Transverse colon (tissue), 4 donors: ENCODE measurements at regions not wholly inside any gene's neighbourhood (a gene's known extent, or its start where the extent isn't known, plus 50 kb on each side); places are given as distances from the start of the nearest gene placed in this dataset.

ENCODE experiments used
- DNase-seq: peaks from one replicate; pipeline ENCODE4 v3.0.0-alpha.2; 2019
- H3K27ac ChIP-seq, 4 donors: fragments of 200-600 bp; sonication (generic); 2 replicates each; pipeline ENCODE4 v1.5.1; 2016 to 2018; ENCODE audit warnings: inconsistent platforms in 4 of 4
- H3K27me3 ChIP-seq: fragments of 200-600 bp; sonication (generic); 2 replicates; pipeline ENCODE4 v1.5.1; 2017; ENCODE audit warnings: inconsistent platforms
- H3K36me3 ChIP-seq, 4 donors: fragments of 200-600 bp; sonication (generic); 2 replicates each; pipeline ENCODE4 v1.5.1; 2017 to 2019; ENCODE audit warnings: inconsistent platforms in 4 of 4
- H3K4me1 ChIP-seq, 4 donors: fragments of 200-600 bp; sonication (generic); 2 replicates each; pipeline ENCODE4 v1.5.1; 2017 to 2020; ENCODE audit warnings: inconsistent platforms in 4 of 4
- H3K4me3 ChIP-seq, 4 donors: fragments of 200-600 bp; sonication (generic); 1 replicate in 1 of 4; 2 replicates in 3 of 4; pipeline versions ENCODE4 v1.5.1 to v1.6.1; 2017 to 2019; ENCODE audit warnings: inconsistent platforms in 4 of 4
- H3K9me3 ChIP-seq, 2 donors: fragments of 200-600 bp; sonication (generic); 2 replicates each; pipeline ENCODE4 v1.5.1; 2017 to 2019; ENCODE audit warnings: inconsistent platforms in 2 of 2
- EP300 ChIP-seq: sonication (generic); formaldehyde crosslinking; IDR thresholded peaks from one replicate; pipeline ENCODE4 v1.6.1; 2017; ENCODE audit warnings: antibody characterized with exemption, low read depth
- POLR2A ChIP-seq: fragments of 450-650 bp; IDR thresholded peaks from one replicate; pipeline ENCODE4 v1.6.1; 2016; ENCODE audit warnings: antibody characterized with exemption, mild to moderate bottlenecking, moderate library complexity
- POLR2AphosphoS5 ChIP-seq, 3 donors: sonication (generic); formaldehyde crosslinking; IDR thresholded peaks; one replicate each; pipeline ENCODE4 v1.6.1; 2016; ENCODE audit warnings: antibody characterized with exemption in 3 of 3
- WGBS, 2 donors: methylation state at CpG; one replicate each; pipeline ENCODE4 v1.1.5; 2018; ENCODE audit warnings: low coverage in 1 of 2; 5-methylcytosine and 5-hydroxymethylcytosine counted together
- in situ Hi-C, 4 donors: fragments of 200-750 bp; cut with MboI; loops; one replicate each; pipeline versions ENCODE4 v1.15.0 to v1.15.1; 2017; ENCODE audit warnings: low sequenced_read_pairs in 3 of 4, low pct_ligation_motif_present in 1 of 4, low pct_unique_long_range_greater_than_20kb in 1 of 4
- intact Hi-C: fragments of 100-400 bp; cut with DNase I; formaldehyde crosslinking; loops from one replicate; pipeline ENCODE4 v1.15.1; 2023; ENCODE audit warnings: low total_unique reads
- TF ChIP-seq, protein P1 (sequence below), 5 experiments: fragments of 200-600 bp in 3 of 5; fragments of 450-650 bp in 2 of 5; sonication (generic) in 3 of 5; IDR thresholded peaks; 1 replicate in 2 of 5; 2 replicates in 3 of 5; pipeline ENCODE4 v1.5.1; 2016 to 2017; ENCODE audit warnings: antibody characterized with exemption in 5 of 5, inconsistent platforms in 3 of 5, mild to moderate bottlenecking in 2 of 5, moderate library complexity in 1 of 5

DNA sequence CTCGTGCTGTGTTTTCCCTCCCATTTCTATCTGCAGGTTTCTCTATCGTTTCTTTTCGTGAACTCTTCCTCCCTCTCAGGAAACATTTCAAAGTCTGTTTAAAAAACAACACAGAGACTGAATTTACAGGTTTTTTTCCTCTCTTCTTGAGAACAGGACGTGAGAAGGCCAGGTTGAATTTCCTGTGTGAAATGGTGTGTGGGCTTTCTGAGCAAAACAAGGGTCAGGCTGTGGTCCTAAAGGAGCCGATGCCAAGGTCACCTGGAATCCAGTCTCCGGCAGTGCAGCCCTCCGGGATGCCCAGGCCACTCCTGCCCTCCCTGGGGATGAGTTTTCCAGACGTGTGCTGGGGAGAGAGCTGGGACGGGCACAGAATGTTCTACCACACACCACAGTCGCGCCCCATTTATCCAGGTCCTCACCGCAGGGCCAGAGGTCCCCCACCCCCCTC lies 62.7 kb upstream of the RUNX3 start:
- 57 to 60% methylated on average over 3 to 12 of the region's 12 CpGs for WGBS, 2 donors
- Histone ChIP-seq H3K9me3 (no peaks in the 10 kb centered on the region), H3K27me3 (peaks cover 8% of the 10 kb centered on the region), H3K4me1 (no peaks in the 10 kb centered on the region), H3K27ac (peak overlapping the region in 3 of 4 donors; percentile 35 to 60 (median 56)), H3K36me3 (no peaks in the 10 kb centered on the region), H3K4me3 (no peak overlapping the region)
- TF ChIP-seq EP300 (no peak), POLR2A (no peak)
- in situ Hi-C loops (no loop called here), intact Hi-C loops (no loop called here)
- no peak for DNase-seq

DNA sequence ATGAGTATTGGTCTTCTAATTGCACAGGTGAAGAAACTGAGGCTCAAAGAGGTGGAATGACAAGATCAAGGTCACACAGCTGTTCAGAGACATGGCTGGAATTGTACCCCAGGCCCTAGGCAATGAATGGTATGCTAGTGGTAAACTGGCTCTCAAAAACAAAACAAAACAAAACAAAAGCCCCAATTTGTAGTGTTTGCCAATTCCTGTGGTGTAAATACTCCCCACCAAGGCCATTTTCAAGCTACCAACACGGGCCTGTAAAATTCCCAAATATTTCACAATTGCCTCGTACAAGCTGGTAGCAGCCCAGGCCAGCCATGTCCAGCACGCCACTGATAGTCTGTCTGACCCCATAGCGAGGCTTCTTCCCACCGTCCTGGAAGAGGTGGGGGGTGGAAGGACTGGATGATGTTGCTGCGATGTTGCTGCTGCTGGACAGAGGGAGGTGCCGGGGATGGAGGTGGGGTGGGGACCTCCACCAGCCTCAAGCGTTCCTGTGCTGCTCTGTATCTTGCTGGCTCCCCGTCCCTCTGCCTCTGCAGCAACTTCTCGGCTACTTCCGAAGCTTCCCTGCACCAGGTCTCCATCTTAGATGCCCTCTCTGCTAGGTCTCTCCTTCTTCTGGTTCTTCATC lies 62.2 kb upstream of the RUNX3 start:
- H3K27me3 ChIP-seq: peaks cover 8% of the 10 kb centered on the region
- no peak for DNase-seq
- WGBS, 2 donors: 75 to 86% methylated on average over 8 to 11 of the region's 11 CpGs
- H3K27ac ChIP-seq: peak overlapping the region; percentile 35 to 60 (median 54)
- H3K4me1 ChIP-seq: no peaks in the 10 kb centered on the region
- no peak overlapping the region for H3K4me3 ChIP-seq
- no peaks in the 10 kb centered on the region for H3K9me3 ChIP-seq
- intact Hi-C loops: no loop called here
- H3K36me3 ChIP-seq: no peaks in the 10 kb centered on the region
- TF ChIP-seq EP300 (no peak), POLR2AphosphoS5 (IDR thresholded peaks at IDR 0.05) (no peak), POLR2A (no peak)
- TF ChIP-seq, protein P1, sequence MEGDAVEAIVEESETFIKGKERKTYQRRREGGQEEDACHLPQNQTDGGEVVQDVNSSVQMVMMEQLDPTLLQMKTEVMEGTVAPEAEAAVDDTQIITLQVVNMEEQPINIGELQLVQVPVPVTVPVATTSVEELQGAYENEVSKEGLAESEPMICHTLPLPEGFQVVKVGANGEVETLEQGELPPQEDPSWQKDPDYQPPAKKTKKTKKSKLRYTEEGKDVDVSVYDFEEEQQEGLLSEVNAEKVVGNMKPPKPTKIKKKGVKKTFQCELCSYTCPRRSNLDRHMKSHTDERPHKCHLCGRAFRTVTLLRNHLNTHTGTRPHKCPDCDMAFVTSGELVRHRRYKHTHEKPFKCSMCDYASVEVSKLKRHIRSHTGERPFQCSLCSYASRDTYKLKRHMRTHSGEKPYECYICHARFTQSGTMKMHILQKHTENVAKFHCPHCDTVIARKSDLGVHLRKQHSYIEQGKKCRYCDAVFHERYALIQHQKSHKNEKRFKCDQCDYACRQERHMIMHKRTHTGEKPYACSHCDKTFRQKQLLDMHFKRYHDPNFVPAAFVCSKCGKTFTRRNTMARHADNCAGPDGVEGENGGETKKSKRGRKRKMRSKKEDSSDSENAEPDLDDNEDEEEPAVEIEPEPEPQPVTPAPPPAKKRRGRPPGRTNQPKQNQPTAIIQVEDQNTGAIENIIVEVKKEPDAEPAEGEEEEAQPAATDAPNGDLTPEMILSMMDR (IDR thresholded peaks at IDR 0.05): no peak
- in situ Hi-C loops: no loop called here

DNA sequence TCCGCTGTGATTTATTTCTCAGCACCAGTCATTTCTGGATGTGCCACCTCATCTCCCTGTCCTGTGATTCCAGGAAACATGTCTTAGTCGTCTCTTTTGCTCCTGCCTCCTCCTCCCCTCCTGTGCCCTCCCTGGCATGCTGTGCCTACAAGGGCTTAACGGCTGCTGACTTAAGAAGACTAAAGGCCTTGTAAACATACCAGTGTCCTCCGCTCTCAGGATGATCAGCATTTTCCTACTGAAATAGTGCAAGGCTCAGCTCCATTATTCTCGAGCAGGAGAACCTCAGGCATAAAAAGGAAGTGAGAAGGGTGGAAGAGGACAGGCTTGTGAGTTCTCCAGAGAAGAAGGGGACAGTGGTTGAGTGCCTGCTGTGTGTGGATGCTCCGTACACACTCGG lies 61.6 kb upstream of the RUNX3 start:
- H3K36me3 ChIP-seq: no peaks in the 10 kb centered on the region
- intact Hi-C loops (no loop called here), in situ Hi-C loops (no loop called here)
- H3K4me3 ChIP-seq: no peak overlapping the region
- DNase-seq: no peak
- WGBS, 2 donors: 69 to 72% methylated on average over 3 to 7 of the region's 7 CpGs
- peak overlapping the region; percentile 35 to 60 (median 54) for H3K27ac ChIP-seq
- H3K27me3 ChIP-seq: peaks cover 8% of the 10 kb centered on the region
- TF ChIP-seq POLR2AphosphoS5 (IDR thresholded peaks at IDR 0.05) (no peak), EP300 (no peak), POLR2A (no peak)
- TF ChIP-seq, protein P1 (IDR thresholded peaks at IDR 0.05): no peak
- H3K9me3 ChIP-seq: no peaks in the 10 kb centered on the region
- H3K4me1 ChIP-seq: no peaks in the 10 kb centered on the region

DNA sequence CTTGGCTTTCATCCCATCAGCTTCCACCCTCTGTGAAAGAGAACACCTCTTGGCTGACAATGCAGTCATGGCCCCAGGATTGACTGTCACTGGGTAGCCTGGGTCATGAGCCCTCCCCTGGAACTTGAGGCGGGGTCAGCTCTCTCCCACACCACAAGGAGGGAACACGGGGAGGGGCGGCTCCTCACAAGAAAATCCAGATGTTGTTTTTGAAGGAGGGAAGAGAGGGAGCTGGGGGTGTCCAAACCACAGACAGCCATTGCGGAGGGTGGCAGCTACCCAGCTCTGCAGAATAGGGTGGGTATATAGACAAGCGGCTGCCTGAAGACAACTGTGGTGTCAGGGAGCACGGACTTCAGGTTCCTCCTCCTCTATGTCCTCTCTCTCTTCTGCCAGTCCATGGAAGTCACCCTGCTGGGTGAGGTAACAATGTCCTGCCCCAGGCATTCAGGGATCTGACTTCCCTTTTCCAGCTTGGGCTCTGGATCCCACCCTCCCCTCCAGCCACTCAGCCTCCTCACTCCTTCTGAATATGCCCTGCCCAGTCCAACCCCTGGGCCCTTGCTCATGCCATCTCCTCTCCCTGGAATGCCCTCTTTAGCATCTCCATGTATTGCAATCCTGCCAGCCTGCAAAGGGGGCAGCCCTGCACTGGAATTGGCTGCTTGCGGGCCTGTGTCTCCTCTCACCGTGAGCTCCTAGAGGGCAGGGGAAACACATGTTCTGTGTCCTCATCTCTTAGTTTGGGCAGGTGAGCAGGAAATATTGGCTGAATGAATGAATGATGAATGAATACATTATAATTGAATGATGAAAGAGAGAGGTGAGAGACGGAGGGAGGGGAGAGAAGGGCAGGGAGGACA lies 60.9 kb upstream of the RUNX3 start:
- in situ Hi-C loops (no loop called here), intact Hi-C loops (no loop called here)
- Histone ChIP-seq H3K9me3 (no peaks in the 10 kb centered on the region), H3K4me3 (no peak overlapping the region), H3K4me1 (peaks cover 0 to under 1% (median 0%) of the 10 kb centered on the region in 4 donors), H3K36me3 (no peaks in the 10 kb centered on the region), H3K27me3 (peaks cover 8% of the 10 kb centered on the region), H3K27ac (peak overlapping the region in 3 of 4 donors; percentile 35 to 56 (median 52))
- 40 to 74% methylated on average over 1 to 9 of the region's 9 CpGs for WGBS, 2 donors
- DNase-seq: no peak
- no peak for TF ChIP-seq EP300
- no peak for TF ChIP-seq POLR2A
- TF ChIP-seq POLR2AphosphoS5 (IDR thresholded peaks at IDR 0.05): no peak
- TF ChIP-seq, protein P1 (IDR thresholded peaks at IDR 0.05): no peak
